D721Med (cell line): ENCODE measurements at regions not wholly inside any gene's neighbourhood (a gene's known extent, or its start where the extent isn't known, plus 50 kb on each side); places are given as distances from the start of the nearest gene placed in this dataset.

ENCODE experiments used
- DNase-seq: peaks from one replicate; pipeline ENCODE4 v3.0.0; 2011; ENCODE audit warnings: low spot score; ENCODE audit not compliant: insufficient read length
- FAIRE-seq: peaks from 2 replicates; lab custom pipeline; 2011; peaks lifted over from hg19 to GRCh38; lab: Jason Lieb, UNC
- CTCF ChIP-seq: IDR thresholded peaks from 2 replicates; pipeline ENCODE4 v1.5.1; 2012; ENCODE audit warnings: mild to moderate bottlenecking, control low read depth; ENCODE audit not compliant: insufficient read depth; ENCODE audit errors: missing control alignments

GRCh38 chr5:57676222-57677098, 193.8 kb upstream of the ACTBL2 start:
- DNase-seq (no peak), FAIRE-seq (no peak)
- no peak for TF ChIP-seq CTCF

- DNase-seq (no peak), FAIRE-seq (no peak)
- TF ChIP-seq CTCF, result no peak
Observed at GRCh38 chr5:57675236-57675635, 192.6 kb upstream of the ACTBL2 start.

- FAIRE-seq, result no peak
- DNase-seq, result no peak
- no peak for TF ChIP-seq CTCF
Observed at GRCh38 chr5:57671371-57671770, 188.8 kb upstream of the ACTBL2 start.

GRCh38 chr5:57666582-57666981, 184.0 kb upstream of the ACTBL2 start:
- DNase-seq (no peak), FAIRE-seq (no peak)
- TF ChIP-seq CTCF, result no peak

- TF ChIP-seq CTCF, result no peak
- no peak for DNase-seq
- no peak for FAIRE-seq
Observed at GRCh38 chr5:57665146-57665936, 182.7 kb upstream of the ACTBL2 start.

- no peak for DNase-seq
Observed at GRCh38 chr5:57664700-57665099, 182.1 kb upstream of the ACTBL2 start.

More at GRCh38 chr5:57664700-57665099, 182.1 kb upstream of the ACTBL2 start:
- TF ChIP-seq CTCF, result no peak
- no peak for FAIRE-seq
